B cell (primary cell): ENCODE measurements at regions not wholly inside any gene's neighbourhood (a gene's known extent, or its start where the extent isn't known, plus 50 kb on each side); places are given as distances from the start of the nearest gene placed in this dataset.

Experiments used
- ATAC-seq: fragments of 200-7000 bp; cut with Tn5 transposase; one replicate; pipeline ENCODE4 v1.10.0; 2021; ENCODE audit warnings: low read depth, mild to moderate bottlenecking, moderate number of reproducible peaks, moderate library complexity
- CTCF ChIA-PET: fragments of 350-600 bp; sonication (Branson Sonifier 250); formaldehyde crosslinking; loops from one replicate; lab custom pipeline; 2021; ENCODE audit warnings: antibody characterized with exemption, inconsistent platforms; lab: Charles Lee
- POLR2A ChIA-PET: fragments of 350-600 bp; sonication (Branson Sonifier 250); formaldehyde crosslinking; loops from one replicate; lab custom pipeline; 2021; ENCODE audit warnings: antibody characterized with exemption; lab: Charles Lee
- DNase-seq: peaks from one replicate; pipeline ENCODE4 v3.0.0; 2013
- H2AFZ ChIP-seq: 2 replicates; pipeline ENCODE4 v1.6.1; 2012; ENCODE audit warnings: mild to moderate bottlenecking, low read depth, low read length; ENCODE audit not compliant: insufficient read depth, poor library complexity, severe bottlenecking
- H3K27ac ChIP-seq, 2 donors: 1 replicate in 1 of 2; 2 replicates in 1 of 2; pipeline ENCODE4 v1.5.1; 2012 to 2013; ENCODE audit warnings: low read length in 2 of 2, mild to moderate bottlenecking in 2 of 2, moderate library complexity in 1 of 2
- H3K27me3 ChIP-seq, 4 experiments: fragments of 200-600 bp in 1 of 4; sonication (generic) in 1 of 4; replicated peaks in 1 of 4; 1 replicate in 2 of 4; 2 replicates in 2 of 4; pipeline versions ENCODE4 v1.6.1 to v1.7.0; 2013 to 2016; ENCODE audit warnings: low read length in 3 of 4, mild to moderate bottlenecking in 2 of 4, mixed read lengths in 1 of 4, moderate library complexity in 1 of 4; ENCODE audit not compliant: insufficient read depth in 4 of 4, control insufficient read depth in 3 of 4; ENCODE audit errors: control extremely low read depth in 1 of 4
- H3K36me3 ChIP-seq, 2 experiments: replicated peaks in 1 of 2; 1 replicate in 1 of 2; 2 replicates in 1 of 2; pipeline versions ENCODE4 v1.6.1 to v1.7.1; 2013; ENCODE audit warnings: low read length in 1 of 2; ENCODE audit not compliant: insufficient read depth in 2 of 2, control insufficient read depth in 1 of 2; ENCODE audit errors: control extremely low read depth in 1 of 2, extremely low read depth in 1 of 2
- H3K4me1 ChIP-seq, 2 donors: fragments of 200-600 bp in 1 of 2; sonication (generic) in 1 of 2; 1 replicate in 1 of 2; 2 replicates in 1 of 2; pipeline versions ENCODE4 v1.5.1 to v1.6.1; 2013 to 2017; ENCODE audit warnings: low read length in 2 of 2; ENCODE audit not compliant: control insufficient read depth in 2 of 2, insufficient read depth in 2 of 2
- H3K4me2 ChIP-seq: replicated peaks from 2 replicates; pipeline ENCODE3; 2012; ENCODE audit warnings: mild to moderate bottlenecking, low read depth, low read length; ENCODE audit not compliant: poor library complexity, severe bottlenecking
- H3K4me3 ChIP-seq, 5 experiments: fragments of 200-600 bp in 1 of 5; sonication (generic) in 1 of 5; 1 replicate in 3 of 5; 2 replicates in 2 of 5; pipeline versions ENCODE4 v1.5.1 to v1.7.0; 2011 to 2016; ENCODE audit warnings: low read length in 4 of 5, mild to moderate bottlenecking in 4 of 5, low read depth in 2 of 5, control low read depth in 1 of 5, moderate library complexity in 1 of 5; ENCODE audit not compliant: insufficient read depth in 1 of 5; ENCODE audit errors: control extremely low read depth in 1 of 5, extremely low read depth in 1 of 5
- H3K79me2 ChIP-seq: fragments of 200-600 bp; sonication (generic); one replicate; pipeline ENCODE4 v1.6.0; 2016; ENCODE audit warnings: low read length; ENCODE audit not compliant: control insufficient read depth, insufficient read depth
- H3K9ac ChIP-seq: fragments of 200-600 bp; sonication (generic); 2 replicates; pipeline ENCODE4 v1.6.1; 2017; ENCODE audit warnings: mild to moderate bottlenecking, low read length, moderate library complexity
- H3K9me3 ChIP-seq, 3 donors: one replicate each; pipeline versions ENCODE4 v1.6.1 to v1.7.1; 2013; ENCODE audit warnings: low read length in 2 of 3; ENCODE audit not compliant: control insufficient read depth in 2 of 3, insufficient read depth in 1 of 3; ENCODE audit errors: control extremely low read depth in 1 of 3
- H4K20me1 ChIP-seq: 2 replicates; pipeline ENCODE4 v1.6.0; 2012; ENCODE audit warnings: mild to moderate bottlenecking, low read length; ENCODE audit not compliant: insufficient read depth, control insufficient read depth, poor library complexity, severe bottlenecking
- H3K27ac Mint-ChIP-seq: one replicate; pipeline ENCODE4 v1.8.0; 2021; ENCODE audit warnings: mixed read lengths
- H3K27me3 Mint-ChIP-seq: one replicate; pipeline ENCODE4 v1.8.0; 2021; ENCODE audit warnings: mixed read lengths
- H3K4me1 Mint-ChIP-seq: one replicate; pipeline ENCODE4 v1.8.0; 2021; ENCODE audit warnings: mixed read lengths
- H3K4me3 Mint-ChIP-seq: one replicate; pipeline ENCODE4 v1.8.0; 2021; ENCODE audit warnings: mixed read lengths
- H3K9me3 Mint-ChIP-seq: one replicate; pipeline ENCODE4 v1.8.0; 2022; ENCODE audit warnings: mixed read lengths; ENCODE audit not compliant: insufficient read depth
- CTCF ChIP-seq: fragments of 200-600 bp; IDR thresholded peaks from one replicate; pipeline ENCODE4 v1.8.0; 2022; ENCODE audit warnings: antibody characterized with exemption, mild to moderate bottlenecking
- EZH2 ChIP-seq: IDR thresholded peaks from 2 replicates; pipeline ENCODE4 v1.6.1; 2012; ENCODE audit warnings: borderline replicate concordance, low read depth, mild to moderate bottlenecking, moderate library complexity, low read length; ENCODE audit not compliant: insufficient read depth, poor library complexity, severe bottlenecking
- WGBS: methylation state at CpG from one replicate; pipeline ENCODE4 v1.1.5; 2013; ENCODE audit warnings: missing lambda C conversion rate; ENCODE audit not compliant: insufficient coverage; 5-methylcytosine and 5-hydroxymethylcytosine counted together
- intact Hi-C: fragments of 100-400 bp; cut with micrococcal nuclease; formaldehyde crosslinking; loops from one replicate; pipeline ENCODE4 v1.10.0; 2022

- no peaks in the 10 kb centered on the region for H3K9me3 ChIP-seq
- Mint-ChIP-seq H3K4me1 (no peaks in the 10 kb centered on the region), H3K9me3 (no peaks in the 10 kb centered on the region), H3K4me3 (no peak overlapping the region), H3K27ac (no peak overlapping the region), H3K27me3 (no peaks in the 10 kb centered on the region)
- intact Hi-C loops = no loop called here
- no peaks in the 10 kb centered on the region for H4K20me1 ChIP-seq
- no peaks in the 10 kb centered on the region for H3K36me3 ChIP-seq
- H3K4me3 ChIP-seq = no peak overlapping the region
- TF ChIP-seq EZH2 = no peak
- no peak for TF ChIP-seq CTCF
- no CpG with 5 or more reads among the region's 1 CpG for WGBS
- DNase-seq = no peak
- ATAC-seq = no peak
- no peaks in the 10 kb centered on the region for H3K79me2 ChIP-seq
- H3K4me2 ChIP-seq = no peak overlapping the region
- H3K4me1 ChIP-seq = no peaks in the 10 kb centered on the region
- POLR2A ChIA-PET = no interaction called here
- H3K9ac ChIP-seq = no peak overlapping the region
- no peaks in the 10 kb centered on the region for H3K27me3 ChIP-seq
- H2AFZ ChIP-seq = no peak overlapping the region
- CTCF ChIA-PET = no interaction called here
- no peak overlapping the region for H3K27ac ChIP-seq
These were observed 511.3 kb upstream of the FAM98A start for GRCh38 chr2:34110392-34110791.

GRCh38 chr2:34107811-34108210, 508.7 kb upstream of the FAM98A start:
- H3K36me3 ChIP-seq = no peaks in the 10 kb centered on the region
- no peaks in the 10 kb centered on the region for H3K9me3 ChIP-seq
- H3K9ac ChIP-seq = no peak overlapping the region
- H3K27me3 ChIP-seq = no peaks in the 10 kb centered on the region
- no peaks in the 10 kb centered on the region for H4K20me1 ChIP-seq
- Mint-ChIP-seq H3K27me3 (no peaks in the 10 kb centered on the region), H3K4me1 (no peaks in the 10 kb centered on the region), H3K27ac (no peak overlapping the region), H3K9me3 (no peaks in the 10 kb centered on the region), H3K4me3 (no peak overlapping the region)
- H3K4me1 ChIP-seq = no peaks in the 10 kb centered on the region
- ATAC-seq (no peak), DNase-seq (no peak)
- H3K79me2 ChIP-seq = no peaks in the 10 kb centered on the region
- POLR2A ChIA-PET = no interaction called here
- H3K4me2 ChIP-seq = no peak overlapping the region
- H2AFZ ChIP-seq = no peak overlapping the region
- WGBS = 100% methylated on average over 1 of the region's 1 CpG
- H3K4me3 ChIP-seq = no peak overlapping the region
- CTCF ChIA-PET = no interaction called here
- intact Hi-C loops = no loop called here
- TF ChIP-seq EZH2 (no peak), CTCF (no peak)
- no peak overlapping the region for H3K27ac ChIP-seq
